ENCODE measurements at regions not wholly inside any gene's neighbourhood (a gene's known extent, or its start where the extent isn't known, plus 50 kb on each side); places are given as distances from the start of the nearest gene placed in this dataset.

DNA sequence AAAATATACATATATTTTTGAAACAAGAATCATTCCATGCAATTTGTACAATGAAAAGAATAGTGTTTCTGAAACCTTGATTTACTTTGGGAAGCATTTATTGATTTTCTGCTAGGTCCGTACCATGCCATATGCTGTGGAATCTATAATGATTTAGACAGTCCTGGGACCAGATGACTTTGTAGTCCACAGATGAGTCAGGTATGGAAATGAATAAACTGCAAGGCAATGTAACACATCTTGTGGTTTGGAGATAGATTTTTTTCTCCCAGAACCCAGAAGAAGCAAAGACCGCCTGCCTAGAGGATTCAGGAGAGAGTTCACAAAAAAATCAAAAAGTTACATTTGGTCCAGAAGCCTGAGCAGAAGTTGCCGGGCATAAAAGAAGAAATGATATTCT, 190.4 kb downstream of the GPR37 start:
- H3K4me3 ChIP-seq (replicated peaks in 1 of 2; ENCODE audit: low read depth in 2 of 2, low read length in 2 of 2), result no peak overlapping the region
- no peak for DNase-seq (ENCODE audit: low read depth in 2 of 2)
- TF ChIP-seq, protein P1, sequence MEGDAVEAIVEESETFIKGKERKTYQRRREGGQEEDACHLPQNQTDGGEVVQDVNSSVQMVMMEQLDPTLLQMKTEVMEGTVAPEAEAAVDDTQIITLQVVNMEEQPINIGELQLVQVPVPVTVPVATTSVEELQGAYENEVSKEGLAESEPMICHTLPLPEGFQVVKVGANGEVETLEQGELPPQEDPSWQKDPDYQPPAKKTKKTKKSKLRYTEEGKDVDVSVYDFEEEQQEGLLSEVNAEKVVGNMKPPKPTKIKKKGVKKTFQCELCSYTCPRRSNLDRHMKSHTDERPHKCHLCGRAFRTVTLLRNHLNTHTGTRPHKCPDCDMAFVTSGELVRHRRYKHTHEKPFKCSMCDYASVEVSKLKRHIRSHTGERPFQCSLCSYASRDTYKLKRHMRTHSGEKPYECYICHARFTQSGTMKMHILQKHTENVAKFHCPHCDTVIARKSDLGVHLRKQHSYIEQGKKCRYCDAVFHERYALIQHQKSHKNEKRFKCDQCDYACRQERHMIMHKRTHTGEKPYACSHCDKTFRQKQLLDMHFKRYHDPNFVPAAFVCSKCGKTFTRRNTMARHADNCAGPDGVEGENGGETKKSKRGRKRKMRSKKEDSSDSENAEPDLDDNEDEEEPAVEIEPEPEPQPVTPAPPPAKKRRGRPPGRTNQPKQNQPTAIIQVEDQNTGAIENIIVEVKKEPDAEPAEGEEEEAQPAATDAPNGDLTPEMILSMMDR (IDR thresholded peaks at IDR 0.05; ENCODE audit: low read depth, low read length), result no peak

DNA sequence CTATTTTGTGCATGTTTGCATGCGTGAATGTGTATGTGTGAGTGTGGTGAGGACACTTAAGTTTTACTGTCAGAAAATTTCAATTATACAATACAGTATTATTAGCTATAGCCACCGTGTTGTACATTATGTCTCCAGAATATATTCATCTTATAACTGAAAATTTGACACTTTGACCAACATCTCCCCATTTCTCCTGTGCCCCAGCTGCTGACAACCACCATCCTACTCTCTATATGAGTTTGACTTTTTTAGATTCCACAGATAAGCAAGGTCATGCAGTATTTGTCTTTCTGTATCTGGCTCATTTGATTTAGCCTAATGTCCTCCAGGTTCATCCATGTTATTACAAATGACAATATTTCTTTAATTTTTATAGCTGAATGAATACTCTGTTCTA, 195.0 kb downstream of the GPR37 start:
- TF ChIP-seq, protein P1 (IDR thresholded peaks at IDR 0.05; ENCODE audit: low read depth, low read length), result no peak
- H3K4me3 ChIP-seq (replicated peaks in 1 of 2; ENCODE audit: low read depth in 2 of 2, low read length in 2 of 2), result no peak overlapping the region
- DNase-seq (ENCODE audit: low read depth in 2 of 2), result no peak

DNA sequence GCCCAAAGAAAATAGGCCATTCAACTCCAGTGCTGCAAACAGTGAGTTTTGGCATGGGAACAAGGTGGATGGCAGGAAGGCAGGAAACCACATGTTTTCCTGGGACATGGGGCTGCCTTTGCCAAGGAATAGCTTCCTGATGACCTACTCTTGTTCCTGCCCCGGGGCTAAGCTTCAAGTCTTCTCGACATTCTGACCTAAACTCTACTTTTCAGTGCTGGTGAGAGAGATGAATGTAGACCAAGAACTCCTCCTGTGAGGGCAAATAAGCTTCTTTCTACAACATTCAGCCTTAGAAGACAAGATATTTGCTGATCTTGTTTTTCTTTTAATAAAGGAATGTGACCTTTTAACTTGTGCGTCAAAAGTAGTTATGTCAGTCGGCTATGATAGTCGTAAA, 199.0 kb downstream of the GPR37 start:
- no peak overlapping the region for H3K4me3 ChIP-seq (replicated peaks in 1 of 2; ENCODE audit: low read depth in 2 of 2, low read length in 2 of 2)
- TF ChIP-seq, protein P1 (IDR thresholded peaks at IDR 0.05; ENCODE audit: low read depth, low read length), result no peak
- DNase-seq (ENCODE audit: low read depth in 2 of 2), result peak in 1 of 2 donors; percentile 28

DNA sequence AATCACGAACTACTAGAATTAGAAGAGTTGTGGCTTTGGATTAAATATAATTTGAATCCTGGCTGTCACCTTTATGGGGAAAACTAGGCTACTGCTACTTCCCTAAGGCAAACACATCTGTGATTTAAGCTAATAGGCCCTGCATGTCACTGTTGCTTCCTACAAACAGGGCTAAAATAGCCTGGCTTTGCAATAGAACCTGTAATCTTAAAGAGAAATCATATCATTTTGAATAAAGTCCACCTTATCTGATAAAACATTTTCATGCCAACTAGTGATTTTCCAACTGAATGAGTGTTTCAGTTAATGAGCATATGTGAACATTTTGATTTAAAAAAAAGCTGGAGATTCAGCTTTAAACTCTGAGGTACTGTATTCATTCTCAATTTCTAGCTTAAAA, 208.0 kb downstream of the GPR37 start:
- H3K4me3 ChIP-seq (replicated peaks in 1 of 2; ENCODE audit: low read depth in 2 of 2, low read length in 2 of 2), result no peak overlapping the region
- TF ChIP-seq, protein P1 (IDR thresholded peaks at IDR 0.05; ENCODE audit: low read depth, low read length), result no peak
- no peak for DNase-seq (ENCODE audit: low read depth in 2 of 2)

DNA sequence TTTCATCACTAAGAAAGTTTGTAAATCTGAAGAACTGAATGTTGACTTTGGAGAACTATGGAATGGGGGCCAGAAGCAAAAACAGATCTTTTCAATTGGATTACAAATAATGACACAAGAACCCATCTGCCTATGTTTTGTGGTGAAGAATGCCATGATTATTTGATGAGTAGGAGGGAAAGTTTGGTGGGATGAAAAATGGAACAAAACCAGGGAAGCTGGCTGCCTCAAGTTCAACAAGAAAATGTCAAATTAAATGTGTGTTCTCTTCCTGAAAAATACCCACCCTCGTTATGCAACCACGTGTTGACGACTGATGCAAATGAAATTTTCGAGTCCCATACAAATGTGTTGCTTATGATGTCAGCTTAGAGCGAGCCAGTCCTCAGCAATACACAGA, 208.5 kb downstream of the GPR37 start:
- TF ChIP-seq, protein P1 (IDR thresholded peaks at IDR 0.05; ENCODE audit: low read depth, low read length), result no peak
- DNase-seq (ENCODE audit: low read depth in 2 of 2), result no peak
- H3K4me3 ChIP-seq (replicated peaks in 1 of 2; ENCODE audit: low read depth in 2 of 2, low read length in 2 of 2), result no peak overlapping the region

DNA sequence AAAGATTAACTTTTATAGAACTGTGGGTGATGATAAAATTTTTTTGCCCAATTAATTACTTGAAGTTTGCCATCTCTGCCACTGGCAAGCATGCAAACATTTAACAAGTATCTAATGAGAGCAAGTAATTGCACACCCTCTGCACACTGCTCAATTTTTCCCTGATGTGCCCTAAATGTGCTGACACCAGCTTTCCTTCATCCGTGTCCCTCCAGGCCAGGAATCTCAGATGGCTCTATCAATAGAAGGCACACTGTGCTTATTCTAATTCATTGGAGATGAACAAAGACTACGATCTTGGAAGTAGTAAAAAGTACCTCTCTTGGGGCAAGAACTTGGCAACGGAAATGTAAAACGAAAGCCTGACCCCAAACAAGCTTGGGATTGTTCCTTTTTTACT, 212.1 kb downstream of the GPR37 start:
- no peak overlapping the region for H3K4me3 ChIP-seq (replicated peaks in 1 of 2; ENCODE audit: low read depth in 2 of 2, low read length in 2 of 2)
- TF ChIP-seq, protein P1 (IDR thresholded peaks at IDR 0.05; ENCODE audit: low read depth, low read length), result no peak

DNA sequence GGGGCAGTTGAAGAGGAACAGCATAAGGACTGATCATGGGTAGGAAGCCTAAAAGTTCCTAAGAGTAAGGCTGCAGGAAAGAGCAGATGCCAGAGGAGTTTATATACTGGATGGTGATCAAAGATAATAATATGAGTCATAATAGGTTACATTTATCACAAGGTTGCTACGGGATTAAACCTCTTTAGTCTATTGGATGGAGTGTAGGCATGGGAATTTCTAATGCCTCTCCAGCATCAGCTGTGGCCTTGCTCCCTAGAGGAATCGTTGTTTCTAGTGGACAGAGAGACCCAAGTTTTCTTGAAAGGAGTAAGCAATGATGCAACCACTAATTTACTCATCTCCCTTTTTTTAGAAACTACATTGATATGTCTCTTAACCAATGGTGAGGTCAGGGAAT, 213.4 kb downstream of the GPR37 start:
- TF ChIP-seq, protein P1 (IDR thresholded peaks at IDR 0.05; ENCODE audit: low read depth, low read length), result no peak
- H3K4me3 ChIP-seq (replicated peaks in 1 of 2; ENCODE audit: low read depth in 2 of 2, low read length in 2 of 2), result no peak overlapping the region
- no peak for DNase-seq (ENCODE audit: low read depth in 2 of 2)

More for the DNA sequence above, 212.1 kb downstream of the GPR37 start:
- DNase-seq (ENCODE audit: low read depth in 2 of 2), result no peak
